ENCODE measurements at regions not wholly inside any gene's neighbourhood (a gene's known extent, or its start where the extent isn't known, plus 50 kb on each side); places are given as distances from the start of the nearest gene placed in this dataset.

- no peak for DNase-seq (ENCODE audit: low read depth, low spot score)
These were observed 83.8 kb upstream of the CA10 start for GRCh38 chr17:52242268-52242667.

- no peak for DNase-seq (ENCODE audit: low read depth, low spot score)
These were observed 78.6 kb upstream of the CA10 start for GRCh38 chr17:52237151-52237550.

GRCh38 chr17:52235516-52235915, 77.0 kb upstream of the CA10 start:
- DNase-seq (ENCODE audit: low read depth, low spot score): no peak

DNA sequence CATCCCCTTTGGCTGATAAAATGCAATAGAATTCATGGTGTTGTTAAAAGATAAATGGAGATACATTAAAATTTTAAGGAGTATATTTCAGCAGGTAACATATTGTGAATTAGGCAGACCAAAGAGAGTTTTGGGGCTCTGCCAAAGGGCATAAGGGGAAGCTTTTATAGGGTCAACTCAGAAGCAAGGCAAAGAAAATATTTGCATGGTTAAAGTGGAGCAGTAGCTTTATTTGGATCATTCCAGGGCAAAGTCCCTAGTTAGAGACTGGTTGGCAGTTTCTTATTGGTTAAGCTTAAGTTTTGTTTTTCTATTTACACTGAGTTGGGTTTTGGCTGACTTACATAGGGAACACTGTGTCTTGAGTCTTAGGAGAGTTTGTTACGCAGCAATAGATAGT, 75.1 kb upstream of the CA10 start:
- DNase-seq (ENCODE audit: low read depth, low spot score): no peak

GRCh38 chr17:52233176-52233575, 74.7 kb upstream of the CA10 start:
- no peak for DNase-seq (ENCODE audit: low read depth, low spot score)

GRCh38 chr17:52228823-52229222, 70.3 kb upstream of the CA10 start:
- DNase-seq (ENCODE audit: low read depth, low spot score): no peak

DNA sequence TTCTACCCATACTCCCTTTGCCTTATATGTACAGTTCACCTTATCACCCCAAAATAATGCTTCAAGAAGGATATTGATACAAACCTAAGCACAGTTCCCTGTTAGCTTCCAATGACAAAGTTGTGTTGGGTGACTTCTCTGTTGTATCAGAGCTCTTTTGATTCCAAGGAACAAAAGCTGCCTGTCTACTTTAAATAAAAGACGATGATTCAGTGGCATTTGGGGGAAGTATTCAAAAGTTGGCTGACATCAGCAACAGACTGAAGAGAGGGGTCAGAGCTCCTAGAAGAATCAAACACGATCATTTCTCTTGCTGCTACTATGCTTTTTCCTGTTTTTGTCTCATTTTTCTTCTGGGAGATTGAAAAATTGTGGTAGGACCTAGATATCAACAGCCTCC, 69.4 kb upstream of the CA10 start:
- DNase-seq (ENCODE audit: low read depth, low spot score): no peak

DNA sequence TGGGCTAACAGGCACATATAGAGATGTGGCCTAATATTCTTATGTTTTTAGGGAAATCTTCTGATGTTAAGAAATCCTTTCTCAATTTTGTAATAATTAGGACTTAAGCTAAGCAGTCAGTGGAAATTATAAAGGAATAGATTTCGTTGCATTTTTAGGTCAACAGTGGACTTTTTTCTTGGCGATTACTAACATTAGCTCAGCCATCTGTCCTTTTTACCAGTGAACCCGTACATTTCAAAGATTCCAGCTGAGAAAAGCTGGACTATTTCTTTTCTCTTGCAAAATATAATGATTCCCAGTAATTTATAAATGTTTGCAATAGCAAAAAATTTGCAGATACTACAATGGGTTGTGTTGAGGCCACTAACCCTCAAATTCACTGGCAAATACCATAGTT, 54.9 kb upstream of the CA10 start:
- DNase-seq (ENCODE audit: low read depth, low spot score): no peak

DNA sequence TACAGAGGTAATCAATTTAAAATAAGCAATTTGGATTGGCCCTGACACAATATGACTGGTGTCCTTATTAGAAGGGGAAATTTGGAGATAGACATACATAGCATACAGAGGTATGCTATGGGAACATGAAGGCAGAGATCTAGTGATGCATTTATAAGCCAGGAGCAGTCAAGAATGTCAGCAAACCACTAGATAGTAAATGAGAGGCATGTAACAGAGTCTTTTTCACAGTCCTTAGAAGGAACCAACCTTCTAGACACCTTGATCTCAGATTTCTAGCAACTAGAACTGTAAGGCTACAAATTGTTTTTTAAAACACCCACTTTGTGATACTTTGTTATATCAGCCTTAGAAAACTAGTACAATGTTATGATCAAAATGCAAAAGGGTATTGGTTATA, 54.3 kb upstream of the CA10 start:
- no peak for DNase-seq (ENCODE audit: low read depth, low spot score)

DNA sequence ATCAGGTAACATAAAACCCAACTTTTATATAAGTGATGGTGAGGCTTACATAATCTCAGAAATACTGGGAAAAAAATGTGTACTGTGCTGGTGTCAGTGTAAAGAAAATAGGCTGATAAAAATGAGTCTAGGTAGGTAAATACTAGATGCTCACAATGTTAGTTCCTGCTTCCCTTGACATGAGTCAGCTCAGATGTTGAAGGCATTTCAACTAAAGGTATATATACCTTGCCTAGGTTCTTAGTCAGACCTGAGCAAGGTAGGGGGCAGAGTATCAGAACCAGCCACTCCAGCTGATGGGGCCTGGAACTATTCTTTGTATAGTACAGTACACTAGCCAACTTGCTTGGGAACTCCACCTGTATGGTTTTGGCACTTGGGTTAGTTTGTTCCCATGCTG, 51.0 kb upstream of the CA10 start:
- DNase-seq (ENCODE audit: low read depth, low spot score): no peak

Measured in smooth muscle cell of the brain vasculature (primary cell).